H1 (cell line): ENCODE measurements at regions not wholly inside any gene's neighbourhood (a gene's known extent, or its start where the extent isn't known, plus 50 kb on each side); places are given as distances from the start of the nearest gene placed in this dataset.
"Not testable (repeated sequence)": the region's sequence is repeated elsewhere in the genome, so short reads cannot be mapped to it uniquely, and the experiment has no call there.

Source experiments
- CTCF ChIA-PET: fragments of 300-600 bp; sonication (Branson Sonifier 250); formaldehyde crosslinking; loops from one replicate; lab custom pipeline; 2021; ENCODE audit not compliant: partially characterized antibody; lab: Charles Lee
- POLR2A ChIA-PET: fragments of 300-600 bp; sonication (Branson Sonifier 250); formaldehyde crosslinking; loops from one replicate; lab custom pipeline; 2021; ENCODE audit warnings: inconsistent platforms; ENCODE audit not compliant: partially characterized antibody; lab: Charles Lee
- DNase-seq, 2 experiments: peaks; one replicate each; pipeline versions ENCODE4 v3.0.0 to v3.0.0-alpha.2; 2010 to 2022; ENCODE audit warnings: low spot score in 2 of 2, low read depth in 1 of 2, mixed read lengths in 1 of 2
- FAIRE-seq: peaks from 2 replicates; lab custom pipeline; 2011; peaks lifted over from hg19 to GRCh38; lab: Jason Lieb, UNC
- H2AFZ ChIP-seq: 2 replicates; pipeline ENCODE4 v1.8.1; 2012; ENCODE audit warnings: low read length, inconsistent platforms
- H2AK5ac ChIP-seq: 2 replicates; pipeline ENCODE4 v1.6.1; 2013; ENCODE audit warnings: low read depth, low read length
- H2BK120ac ChIP-seq: replicated peaks from 2 replicates; pipeline ENCODE3; 2013; ENCODE audit warnings: low read depth, low read length, inconsistent platforms
- H2BK12ac ChIP-seq: 2 replicates; pipeline ENCODE4 v1.6.1; 2013; ENCODE audit warnings: low read depth, low read length
- H2BK15ac ChIP-seq: 2 replicates; pipeline ENCODE4 v1.6.1; 2013; ENCODE audit warnings: low read length
- H2BK20ac ChIP-seq: 2 replicates; pipeline ENCODE4 v1.6.1; 2013; ENCODE audit warnings: low read length
- H2BK5ac ChIP-seq: 2 replicates; pipeline ENCODE4 v1.6.1; 2013; ENCODE audit warnings: low read depth, low read length
- H3K14ac ChIP-seq: 2 replicates; pipeline ENCODE4 v1.6.1; 2013; ENCODE audit warnings: inconsistent platforms; ENCODE audit not compliant: insufficient read length
- H3K18ac ChIP-seq: 2 replicates; pipeline ENCODE4 v1.6.1; 2013; ENCODE audit warnings: low read length; ENCODE audit errors: extremely low read depth
- H3K23ac ChIP-seq: 2 replicates; pipeline ENCODE4 v1.6.1; 2013; ENCODE audit warnings: inconsistent platforms; ENCODE audit not compliant: insufficient read length
- H3K23me2 ChIP-seq: 2 replicates; pipeline ENCODE4 v1.6.1; 2013; ENCODE audit warnings: low read depth, low read length
- H3K27ac ChIP-seq: 2 replicates; pipeline ENCODE4 v1.6.1; 2011; ENCODE audit warnings: low read depth, low read length, inconsistent platforms
- H3K27me3 ChIP-seq, 4 experiments: replicated peaks in 1 of 4; 1 replicate in 1 of 4; 2 replicates in 3 of 4; pipeline versions ENCODE4 v1.6.1 to v1.8.1; 2011 to 2013; ENCODE audit warnings: low read length in 3 of 4, mild to moderate bottlenecking in 3 of 4, inconsistent platforms in 2 of 4, mixed read lengths in 2 of 4, moderate library complexity in 1 of 4; ENCODE audit not compliant: control insufficient read depth in 3 of 4, insufficient read depth in 3 of 4; ENCODE audit errors: extremely low read depth in 1 of 4
- H3K36me3 ChIP-seq, 4 experiments: 2 replicates each; pipeline versions ENCODE4 v1.6.1 to v1.8.1; 2011 to 2013; ENCODE audit warnings: mild to moderate bottlenecking in 4 of 4, low read length in 3 of 4, moderate library complexity in 2 of 4, control low read depth in 1 of 4, inconsistent platforms in 1 of 4; ENCODE audit not compliant: insufficient read depth in 4 of 4, control insufficient read depth in 2 of 4
- H3K4ac ChIP-seq: replicated peaks from 2 replicates; pipeline ENCODE3; 2013; ENCODE audit warnings: low read length, low read depth, mixed read lengths, inconsistent platforms; ENCODE audit not compliant: insufficient read length
- H3K4me1 ChIP-seq, 4 experiments: replicated peaks in 1 of 4; 1 replicate in 1 of 4; 2 replicates in 3 of 4; pipeline versions ENCODE4 v1.6.1 to v1.8.1; 2011 to 2013; ENCODE audit warnings: low read length in 3 of 4, inconsistent platforms in 2 of 4, mixed read lengths in 1 of 4; ENCODE audit not compliant: insufficient read depth in 4 of 4, control insufficient read depth in 3 of 4
- H3K4me2 ChIP-seq, 2 experiments: 2 replicates each; pipeline versions ENCODE4 v1.6.1 to v1.8.1; 2011 to 2013; ENCODE audit warnings: low read depth in 2 of 2, low read length in 2 of 2, control low read depth in 1 of 2, inconsistent platforms in 1 of 2, mild to moderate bottlenecking in 1 of 2; ENCODE audit not compliant: insufficient read depth in 1 of 2
- H3K4me3 ChIP-seq, 4 experiments: fragments of 200-600, 300-600 bp in 1 of 4; sonication (generic), shearing (Covaris generic), sonication (Bioruptor Twin) in 1 of 4; 2 replicates each; pipeline versions ENCODE4 v1.5.1 to v1.8.1; 2011 to 2016; ENCODE audit warnings: low read length in 4 of 4, low read depth in 3 of 4, control low read depth in 2 of 4, inconsistent platforms in 2 of 4, mild to moderate bottlenecking in 2 of 4, mixed read lengths in 1 of 4, moderate library complexity in 1 of 4; ENCODE audit not compliant: insufficient read depth in 2 of 4; ENCODE audit errors: extremely low read depth in 1 of 4
- H3K56ac ChIP-seq: replicated peaks from 2 replicates; pipeline ENCODE3; 2013; ENCODE audit warnings: low read depth, mild to moderate bottlenecking, mixed read lengths, low read length, inconsistent platforms; ENCODE audit not compliant: insufficient read length
- H3K79me1 ChIP-seq: 2 replicates; pipeline ENCODE4 v1.6.1; 2013; ENCODE audit warnings: low read depth, low read length, control low read depth
- H3K79me2 ChIP-seq, 2 experiments: 2 replicates each; pipeline versions ENCODE4 v1.6.1 to v1.8.1; 2012 to 2013; ENCODE audit warnings: low read length in 2 of 2, mild to moderate bottlenecking in 2 of 2, inconsistent platforms in 1 of 2; ENCODE audit not compliant: insufficient read depth in 2 of 2, control insufficient read depth in 1 of 2
- H3K9ac ChIP-seq, 4 experiments: replicated peaks in 1 of 4; 1 replicate in 1 of 4; 2 replicates in 3 of 4; pipeline versions ENCODE4 v1.6.1 to v1.8.1; 2011 to 2013; ENCODE audit warnings: low read depth in 3 of 4, low read length in 3 of 4, control low read depth in 2 of 4, mild to moderate bottlenecking in 2 of 4, moderate library complexity in 2 of 4, inconsistent platforms in 1 of 4; ENCODE audit errors: extremely low read depth in 1 of 4
- H3K9me3 ChIP-seq, 2 experiments: 2 replicates each; pipeline versions ENCODE4 v1.6.1 to v1.8.1; 2012 to 2013; ENCODE audit warnings: mild to moderate bottlenecking in 2 of 2, moderate library complexity in 2 of 2, control low read depth in 1 of 2, inconsistent platforms in 1 of 2, low read depth in 1 of 2, low read length in 1 of 2, mixed read lengths in 1 of 2; ENCODE audit not compliant: insufficient read depth in 2 of 2
- H4K20me1 ChIP-seq, 2 experiments: replicated peaks in 1 of 2; 2 replicates each; pipeline versions ENCODE3 to v1.8.1; 2011 to 2013; ENCODE audit warnings: inconsistent platforms in 2 of 2, low read length in 2 of 2, mild to moderate bottlenecking in 1 of 2; ENCODE audit not compliant: insufficient read depth in 2 of 2, control insufficient read depth in 1 of 2
- H4K5ac ChIP-seq: 2 replicates; pipeline ENCODE4 v1.6.1; 2013; ENCODE audit warnings: low read length, low read depth, mixed read lengths, inconsistent platforms; ENCODE audit not compliant: insufficient read length
- H4K8ac ChIP-seq: 2 replicates; pipeline ENCODE4 v1.8.0; 2013; ENCODE audit warnings: mild to moderate bottlenecking, moderate library complexity, low read length, inconsistent platforms; ENCODE audit not compliant: insufficient read depth; ENCODE audit errors: extremely low read depth
- H4K91ac ChIP-seq: replicated peaks from 2 replicates; pipeline ENCODE3; 2013; ENCODE audit warnings: low read length, mixed read lengths, inconsistent platforms; ENCODE audit not compliant: insufficient read length
- WGBS, 2 experiments: shearing (Covaris generic) in 1 of 2; methylation state at CpG; one replicate each; pipeline versions ENCODE4 v1.1.6 to v1.1.7; 2013 to 2015; ENCODE audit warnings: low lambda C conversion rate in 2 of 2, mixed read lengths in 2 of 2, inconsistent platforms in 1 of 2, low coverage in 1 of 2, missing lambda C conversion rate in 1 of 2; ENCODE audit not compliant: insufficient replicate concordance in 2 of 2, insufficient coverage in 1 of 2, insufficient read length in 1 of 2; ENCODE audit errors: extremely low coverage in 1 of 2, missing lambda C conversion rate in 1 of 2; 5-methylcytosine and 5-hydroxymethylcytosine counted together

- H2BK120ac ChIP-seq, H3K4me1 ChIP-seq, H3K23me2 ChIP-seq, CTCF ChIA-PET, H3K9ac ChIP-seq, H3K23ac ChIP-seq, DNase-seq, H4K8ac ChIP-seq, H3K36me3 ChIP-seq, H3K56ac ChIP-seq, H3K27ac ChIP-seq, H2BK20ac ChIP-seq, H3K14ac ChIP-seq, FAIRE-seq, H2BK12ac ChIP-seq, H2AK5ac ChIP-seq, H3K9me3 ChIP-seq, H4K91ac ChIP-seq, H2BK15ac ChIP-seq, H3K4me3 ChIP-seq, H3K4ac ChIP-seq, H4K20me1 ChIP-seq, H3K18ac ChIP-seq, H2BK5ac ChIP-seq, H3K4me2 ChIP-seq, H2AFZ ChIP-seq, H3K79me2 ChIP-seq, H3K27me3 ChIP-seq, H3K79me1 ChIP-seq, POLR2A ChIA-PET, H4K5ac ChIP-seq: not testable (repeated sequence)
- 89% methylated on average over 6 of the region's 7 CpGs; no CpG with 5 or more reads in 1 of the 2 experiments for WGBS, 2 experiments
These were observed 73.2 kb downstream of the SPATA31D1 start for GRCh38 chr9:82061801-82062200.
